Upper lobe of right lung (tissue), 1 donor: ENCODE measurements at regions not wholly inside any gene's neighbourhood (a gene's known extent, or its start where the extent isn't known, plus 50 kb on each side); places are given as distances from the start of the nearest gene placed in this dataset.
A peak's percentile ranks its signal among the peaks of the same experiment; 100 is the strongest.

Experiments
- ATAC-seq: fragments of 200-7000 bp; cut with Tn5 transposase; one replicate; pipeline ENCODE4 v1.9.1; 2020; ENCODE audit warnings: mild to moderate bottlenecking, moderate library complexity
- DNase-seq: peaks from one replicate; pipeline ENCODE4 v3.0.0-alpha.2; 2020
- H3K27ac ChIP-seq: fragments of 200-600 bp; one replicate; pipeline ENCODE4 v1.8.0; 2022
- H3K27me3 ChIP-seq: fragments of 200-600 bp; one replicate; pipeline ENCODE4 v1.8.0; 2022; ENCODE audit warnings: mild to moderate bottlenecking
- H3K36me3 ChIP-seq: fragments of 200-600 bp; one replicate; pipeline ENCODE4 v1.8.0; 2022
- H3K4me1 ChIP-seq: fragments of 200-600 bp; one replicate; pipeline ENCODE4 v1.8.0; 2022
- H3K4me3 ChIP-seq: fragments of 200-600 bp; one replicate; pipeline ENCODE4 v1.8.0; 2022; ENCODE audit warnings: mild to moderate bottlenecking
- H3K9me3 ChIP-seq: fragments of 200-600 bp; one replicate; pipeline ENCODE4 v1.8.0; 2022
- intact Hi-C: fragments of 100-400 bp; cut with DNase I; formaldehyde crosslinking; loops from one replicate; pipeline ENCODE4 v1.11.0; 2022
- TF ChIP-seq, protein P1 (sequence below): fragments of 200-600 bp; IDR thresholded peaks from one replicate; pipeline ENCODE4 v1.8.0; 2022; ENCODE audit warnings: antibody characterized with exemption
- donor health status: DM: no; HTN: yes; CAD: no; lungs with severe emphysema.

DNA sequence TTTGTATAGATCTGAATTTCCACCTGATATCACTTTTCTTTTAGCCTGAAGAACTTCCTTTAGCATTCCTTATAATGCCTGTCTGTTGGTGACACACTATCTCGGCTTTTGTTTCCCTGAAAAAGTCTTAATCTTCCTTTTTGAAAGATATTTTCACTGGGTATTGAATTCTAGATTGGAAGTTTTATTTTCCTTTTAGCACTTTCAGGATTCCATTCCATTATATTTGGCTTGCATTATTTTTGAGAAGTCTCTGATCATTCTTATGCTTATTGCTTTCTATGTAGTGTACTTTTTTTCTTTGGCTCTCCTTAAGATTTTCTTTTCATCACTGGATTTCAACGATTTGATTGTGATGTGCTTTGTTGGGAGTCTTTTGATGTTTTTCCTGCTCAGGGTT is 510.7 kb downstream of the RWDD3 start:
- Histone ChIP-seq H3K27me3 (no peaks in the 10 kb centered on the region), H3K4me1 (no peaks in the 10 kb centered on the region), H3K36me3 (no peaks in the 10 kb centered on the region), H3K4me3 (no peak overlapping the region), H3K9me3 (no peaks in the 10 kb centered on the region), H3K27ac (no peak overlapping the region)
- TF ChIP-seq, protein P1, sequence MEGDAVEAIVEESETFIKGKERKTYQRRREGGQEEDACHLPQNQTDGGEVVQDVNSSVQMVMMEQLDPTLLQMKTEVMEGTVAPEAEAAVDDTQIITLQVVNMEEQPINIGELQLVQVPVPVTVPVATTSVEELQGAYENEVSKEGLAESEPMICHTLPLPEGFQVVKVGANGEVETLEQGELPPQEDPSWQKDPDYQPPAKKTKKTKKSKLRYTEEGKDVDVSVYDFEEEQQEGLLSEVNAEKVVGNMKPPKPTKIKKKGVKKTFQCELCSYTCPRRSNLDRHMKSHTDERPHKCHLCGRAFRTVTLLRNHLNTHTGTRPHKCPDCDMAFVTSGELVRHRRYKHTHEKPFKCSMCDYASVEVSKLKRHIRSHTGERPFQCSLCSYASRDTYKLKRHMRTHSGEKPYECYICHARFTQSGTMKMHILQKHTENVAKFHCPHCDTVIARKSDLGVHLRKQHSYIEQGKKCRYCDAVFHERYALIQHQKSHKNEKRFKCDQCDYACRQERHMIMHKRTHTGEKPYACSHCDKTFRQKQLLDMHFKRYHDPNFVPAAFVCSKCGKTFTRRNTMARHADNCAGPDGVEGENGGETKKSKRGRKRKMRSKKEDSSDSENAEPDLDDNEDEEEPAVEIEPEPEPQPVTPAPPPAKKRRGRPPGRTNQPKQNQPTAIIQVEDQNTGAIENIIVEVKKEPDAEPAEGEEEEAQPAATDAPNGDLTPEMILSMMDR, result no peak
- ATAC-seq (no peak), DNase-seq (no peak)
- intact Hi-C loops, result no loop called here

DNA sequence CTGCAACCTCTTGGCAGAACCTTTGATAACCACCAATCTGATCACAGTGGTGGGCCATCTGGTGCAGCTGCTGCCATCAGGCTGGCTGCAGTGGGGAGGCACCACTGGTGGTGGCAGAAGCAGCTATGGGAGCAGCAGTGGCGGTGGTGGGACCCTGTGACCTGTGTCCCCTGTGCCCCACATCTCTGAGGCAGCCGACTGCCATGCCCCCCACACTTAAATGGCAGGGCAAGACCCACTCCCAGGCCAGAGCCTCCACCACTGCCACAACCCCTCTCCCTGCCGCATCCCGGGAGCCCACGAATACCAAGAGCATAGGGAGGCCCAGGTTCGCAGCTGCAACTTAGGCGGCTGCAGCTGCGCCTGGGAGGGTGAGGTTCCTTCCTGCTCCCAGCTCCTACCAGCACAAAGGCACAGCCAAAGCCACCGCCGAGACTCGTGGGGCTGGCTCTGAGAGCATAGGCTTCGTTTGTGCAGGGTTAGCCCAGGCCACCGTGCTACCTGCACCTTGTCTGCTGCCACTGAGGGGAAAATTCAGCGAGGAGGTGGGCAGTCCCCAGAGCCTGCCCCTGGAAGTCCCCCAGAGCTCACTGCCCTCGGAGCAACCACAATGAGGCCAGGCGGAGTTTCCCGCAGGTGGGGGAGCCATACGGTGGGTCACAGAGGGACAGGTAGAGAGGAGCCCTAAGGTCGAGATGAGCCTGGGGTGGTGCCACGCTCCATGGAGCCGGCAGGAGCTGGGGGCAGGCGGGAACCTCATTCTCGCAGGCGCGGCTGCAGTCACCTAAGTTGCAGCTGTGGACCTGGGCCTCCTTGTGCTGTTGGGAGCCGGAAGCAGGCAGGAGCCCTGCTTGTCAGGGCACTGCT is 518.7 kb downstream of the RWDD3 start:
- ATAC-seq, result peak; percentile 27
- no peaks in the 10 kb centered on the region for H3K4me1 ChIP-seq
- DNase-seq, result no peak
- intact Hi-C loops, result no loop called here
- no peaks in the 10 kb centered on the region for H3K27me3 ChIP-seq
- H3K4me3 ChIP-seq, result no peak overlapping the region
- H3K9me3 ChIP-seq, result peaks cover 21% of the 10 kb centered on the region
- TF ChIP-seq, protein P1, result no peak
- H3K27ac ChIP-seq, result no peak overlapping the region
- no peaks in the 10 kb centered on the region for H3K36me3 ChIP-seq

DNA sequence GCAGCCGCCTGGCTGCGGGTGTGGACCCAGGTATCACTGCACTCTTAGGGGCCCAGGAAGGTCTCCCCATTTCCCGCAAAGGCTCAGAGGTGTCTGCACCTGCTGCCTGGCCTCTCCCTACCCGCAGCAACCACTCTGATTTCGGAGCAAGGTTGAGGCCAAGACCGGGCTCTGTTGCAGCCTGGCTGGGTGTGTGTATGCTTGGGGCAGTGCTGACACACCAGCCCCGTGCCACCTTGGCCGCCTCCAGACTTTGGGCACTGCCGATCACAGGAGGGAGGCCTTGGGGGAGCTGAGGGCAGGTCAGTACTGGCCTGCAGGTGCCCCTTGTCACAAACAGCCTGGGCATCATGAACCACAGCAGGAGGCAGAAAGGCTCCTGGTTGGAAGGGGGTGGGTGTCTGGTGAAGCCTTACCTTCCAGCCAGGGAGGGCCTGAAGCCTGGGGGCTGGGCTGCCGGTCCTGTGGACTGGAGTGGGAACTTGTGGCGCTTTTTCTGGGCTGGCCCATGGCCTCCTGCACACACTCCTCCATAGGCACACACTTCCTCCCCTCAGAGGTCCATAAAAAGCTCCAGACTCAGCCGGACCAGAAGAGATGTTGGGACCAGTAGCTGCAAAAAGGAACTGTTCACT is 519.5 kb downstream of the RWDD3 start:
- H3K36me3 ChIP-seq, result no peaks in the 10 kb centered on the region
- peak; percentile 32 for ATAC-seq
- peaks cover 21% of the 10 kb centered on the region for H3K9me3 ChIP-seq
- no peak overlapping the region for H3K4me3 ChIP-seq
- DNase-seq, result no peak
- H3K4me1 ChIP-seq, result no peaks in the 10 kb centered on the region
- H3K27me3 ChIP-seq, result no peaks in the 10 kb centered on the region
- no peak overlapping the region for H3K27ac ChIP-seq
- intact Hi-C loops, result no loop called here
- TF ChIP-seq, protein P1, result no peak

DNA sequence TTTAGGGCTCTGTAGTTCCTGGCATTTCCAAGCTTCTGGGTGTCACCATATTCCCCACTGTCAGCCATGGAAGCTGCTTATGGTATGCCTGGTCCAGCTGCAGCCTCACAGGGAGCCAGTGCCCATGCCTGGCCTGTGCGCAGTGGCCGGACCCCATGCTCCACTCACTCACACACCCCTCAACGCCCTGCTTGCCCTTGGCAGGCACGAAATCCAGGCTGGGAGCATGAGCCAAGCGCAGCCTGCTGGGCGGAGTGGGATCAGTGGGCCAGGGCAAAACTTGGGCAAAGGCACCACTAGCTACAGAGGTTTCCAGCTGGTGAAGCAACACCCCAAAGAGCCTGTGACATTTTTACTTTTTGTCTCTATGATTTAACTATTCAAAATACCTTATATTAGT is 520.4 kb downstream of the RWDD3 start:
- H3K36me3 ChIP-seq, result no peaks in the 10 kb centered on the region
- H3K4me3 ChIP-seq, result no peak overlapping the region
- intact Hi-C loops, result no loop called here
- H3K9me3 ChIP-seq, result peaks cover 21% of the 10 kb centered on the region
- H3K4me1 ChIP-seq, result no peaks in the 10 kb centered on the region
- DNase-seq, result no peak
- TF ChIP-seq, protein P1, result no peak
- no peaks in the 10 kb centered on the region for H3K27me3 ChIP-seq
- ATAC-seq, result no peak
- H3K27ac ChIP-seq, result no peak overlapping the region

DNA sequence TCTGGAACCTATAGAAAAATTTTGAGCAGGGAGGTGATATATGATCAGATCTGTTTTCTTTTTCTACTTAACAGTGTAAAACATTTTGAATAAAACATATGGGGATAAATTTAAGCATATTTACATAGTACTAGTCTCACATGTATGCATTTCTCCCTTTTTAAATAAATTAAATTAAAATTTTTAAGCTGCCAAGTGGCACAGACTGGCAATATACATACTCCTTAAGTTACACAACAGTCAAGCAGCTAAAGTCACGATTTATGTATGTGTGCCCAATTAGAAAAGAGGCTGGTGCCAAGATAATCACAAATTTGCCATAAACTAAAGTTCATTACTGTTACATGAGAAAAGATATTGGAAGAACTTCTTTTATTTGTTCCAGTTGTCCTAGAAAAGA is 532.0 kb downstream of the RWDD3 start:
- no peaks in the 10 kb centered on the region for H3K36me3 ChIP-seq
- ATAC-seq, result no peak
- no peaks in the 10 kb centered on the region for H3K4me1 ChIP-seq
- H3K4me3 ChIP-seq, result no peak overlapping the region
- no peak for DNase-seq
- no peak overlapping the region for H3K27ac ChIP-seq
- no peaks in the 10 kb centered on the region for H3K27me3 ChIP-seq
- TF ChIP-seq, protein P1, result no peak
- intact Hi-C loops, result no loop called here
- H3K9me3 ChIP-seq, result no peaks in the 10 kb centered on the region
